WI38 (cell line): ENCODE measurements at regions not wholly inside any gene's neighbourhood (a gene's known extent, or its start where the extent isn't known, plus 50 kb on each side); places are given as distances from the start of the nearest gene placed in this dataset.

Source experiments
- H3K4me3 ChIP-seq: 2 replicates; pipeline ENCODE4 v1.5.1; 2011; ENCODE audit warnings: low read depth, mild to moderate bottlenecking, control low read depth, low read length
- CTCF ChIP-seq: IDR thresholded peaks from 2 replicates; pipeline ENCODE4 v1.5.1; 2012; ENCODE audit warnings: low read depth, mild to moderate bottlenecking, control low read depth, low read length

- H3K4me3 ChIP-seq = no peak overlapping the region
- no peak for TF ChIP-seq CTCF
Measured at GRCh38 chr10:32148864-32149251, 92.6 kb upstream of the KIF5B start.

- no peak overlapping the region for H3K4me3 ChIP-seq
- TF ChIP-seq CTCF = no peak
Measured at GRCh38 chr10:32147730-32148129, 91.5 kb upstream of the KIF5B start.

- H3K4me3 ChIP-seq = no peak overlapping the region
- TF ChIP-seq CTCF = no peak
Measured at GRCh38 chr10:32146166-32146565, 89.9 kb upstream of the KIF5B start.

- TF ChIP-seq CTCF = no peak
- H3K4me3 ChIP-seq = no peak overlapping the region
Measured at GRCh38 chr10:32144817-32145688, 88.8 kb upstream of the KIF5B start.

- TF ChIP-seq CTCF = no peak
- no peak overlapping the region for H3K4me3 ChIP-seq
Measured at GRCh38 chr10:32143302-32143847, 87.2 kb upstream of the KIF5B start.

GRCh38 chr10:32142646-32143045 is 86.4 kb upstream of the KIF5B start:
- TF ChIP-seq CTCF = no peak
- no peak overlapping the region for H3K4me3 ChIP-seq
